NB4 (cell line): ENCODE measurements at regions not wholly inside any gene's neighbourhood (a gene's known extent, or its start where the extent isn't known, plus 50 kb on each side); places are given as distances from the start of the nearest gene placed in this dataset.

Experiments used
- DNase-seq: peaks from one replicate; pipeline ENCODE4 v3.0.0; 2010; ENCODE audit warnings: low read depth
- H3K4me3 ChIP-seq: one replicate; pipeline ENCODE4 v1.5.1; 2011; ENCODE audit warnings: mild to moderate bottlenecking, low read depth, low read length, moderate library complexity
- MAX ChIP-seq: IDR thresholded peaks from 2 replicates; pipeline ENCODE4 v1.6.1; 2011; ENCODE audit warnings: low read depth, low read length
- MYC ChIP-seq: IDR thresholded peaks from 2 replicates; pipeline ENCODE4 v1.6.1; 2011; ENCODE audit warnings: low read depth, low read length
- POLR2A ChIP-seq: IDR thresholded peaks from 2 replicates; pipeline ENCODE4 v1.6.1; 2011; ENCODE audit warnings: mild to moderate bottlenecking; ENCODE audit not compliant: insufficient read length; ENCODE audit errors: extremely low read depth
- TF ChIP-seq, protein P1 (sequence below): IDR thresholded peaks from one replicate; pipeline ENCODE4 v1.5.1; 2012; ENCODE audit warnings: low read depth, low read length

DNA sequence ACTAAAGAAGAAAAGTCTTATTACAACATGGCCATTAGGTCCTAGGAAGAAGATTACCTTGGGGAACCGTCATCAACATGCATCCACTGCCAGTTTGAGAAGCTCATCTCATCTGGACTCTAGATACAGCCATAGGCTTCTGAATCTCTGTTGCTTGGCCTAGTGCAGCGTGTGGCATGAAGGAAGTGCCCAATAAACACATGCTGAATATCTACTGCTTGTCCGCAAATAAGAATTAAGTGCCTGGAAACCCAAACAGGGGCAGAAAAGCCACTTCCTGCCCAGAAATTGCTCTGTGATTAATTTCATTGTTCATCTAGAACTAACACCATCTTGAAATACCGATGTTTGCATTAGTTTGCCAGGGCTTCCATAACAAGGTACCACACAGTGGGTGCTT lies 241.1 kb upstream of the KLF3 start:
- no peak for TF ChIP-seq MYC
- TF ChIP-seq, protein P1, sequence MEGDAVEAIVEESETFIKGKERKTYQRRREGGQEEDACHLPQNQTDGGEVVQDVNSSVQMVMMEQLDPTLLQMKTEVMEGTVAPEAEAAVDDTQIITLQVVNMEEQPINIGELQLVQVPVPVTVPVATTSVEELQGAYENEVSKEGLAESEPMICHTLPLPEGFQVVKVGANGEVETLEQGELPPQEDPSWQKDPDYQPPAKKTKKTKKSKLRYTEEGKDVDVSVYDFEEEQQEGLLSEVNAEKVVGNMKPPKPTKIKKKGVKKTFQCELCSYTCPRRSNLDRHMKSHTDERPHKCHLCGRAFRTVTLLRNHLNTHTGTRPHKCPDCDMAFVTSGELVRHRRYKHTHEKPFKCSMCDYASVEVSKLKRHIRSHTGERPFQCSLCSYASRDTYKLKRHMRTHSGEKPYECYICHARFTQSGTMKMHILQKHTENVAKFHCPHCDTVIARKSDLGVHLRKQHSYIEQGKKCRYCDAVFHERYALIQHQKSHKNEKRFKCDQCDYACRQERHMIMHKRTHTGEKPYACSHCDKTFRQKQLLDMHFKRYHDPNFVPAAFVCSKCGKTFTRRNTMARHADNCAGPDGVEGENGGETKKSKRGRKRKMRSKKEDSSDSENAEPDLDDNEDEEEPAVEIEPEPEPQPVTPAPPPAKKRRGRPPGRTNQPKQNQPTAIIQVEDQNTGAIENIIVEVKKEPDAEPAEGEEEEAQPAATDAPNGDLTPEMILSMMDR, result no peak
- no peak for TF ChIP-seq MAX
- no peak for TF ChIP-seq POLR2A
- H3K4me3 ChIP-seq, result no peak overlapping the region
- no peak for DNase-seq

DNA sequence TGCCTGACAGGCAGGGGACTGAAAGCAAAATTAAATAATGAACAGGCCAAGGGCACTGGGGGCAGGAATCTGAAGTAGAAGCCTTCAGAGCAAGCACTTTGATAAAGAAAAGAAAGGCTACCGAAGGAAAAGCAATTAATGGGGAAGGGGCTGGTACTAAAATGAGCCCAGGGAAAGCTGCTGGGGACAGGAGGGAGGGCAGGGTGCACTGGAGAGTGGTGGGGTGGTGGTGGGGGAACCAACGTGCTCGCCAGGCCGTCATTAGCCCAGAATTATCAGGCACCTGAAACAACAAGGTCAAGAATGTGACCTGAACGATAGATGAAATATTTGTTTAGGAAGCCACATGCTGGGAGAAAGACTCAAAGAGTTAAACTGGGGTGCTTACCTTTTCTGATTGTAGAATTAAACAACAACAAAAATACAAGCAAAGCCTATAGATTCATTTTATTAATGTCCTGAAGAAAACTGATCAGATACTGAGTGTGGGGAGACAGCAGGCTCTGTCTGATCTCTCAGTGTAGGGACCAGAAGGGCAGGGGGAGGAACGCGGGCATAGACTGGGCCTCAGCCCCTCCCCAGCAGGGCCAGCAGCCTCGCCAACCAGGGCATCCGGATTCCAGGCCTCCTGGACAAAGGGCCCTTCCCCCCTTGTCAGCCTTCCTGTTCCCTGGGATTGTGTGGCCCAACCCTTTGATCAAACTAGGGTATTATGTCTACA lies 239.7 kb upstream of the KLF3 start:
- TF ChIP-seq, protein P1, result no peak
- no peak for TF ChIP-seq MAX
- TF ChIP-seq POLR2A, result no peak
- no peak for TF ChIP-seq MYC
- DNase-seq, result no peak

DNA sequence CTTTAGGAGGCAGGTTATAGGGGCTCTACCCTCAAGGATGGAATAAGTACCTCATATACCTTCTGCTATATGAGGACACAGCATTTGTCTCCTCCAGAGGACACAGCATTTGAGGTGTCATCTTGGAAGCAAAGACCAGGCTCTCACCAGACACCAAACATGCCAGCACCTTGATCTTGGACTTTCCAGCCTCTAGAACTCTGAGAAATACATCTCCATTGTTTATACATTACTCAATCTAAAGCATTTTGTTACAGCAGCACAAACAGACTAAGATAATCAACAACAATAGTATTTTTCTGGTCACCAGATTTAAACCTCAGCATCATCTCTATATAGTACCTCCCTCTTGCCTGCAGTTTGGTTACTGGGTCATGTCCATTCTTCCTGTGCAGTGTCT lies 237.5 kb upstream of the KLF3 start:
- TF ChIP-seq MAX (no peak), MYC (no peak), POLR2A (no peak)
- TF ChIP-seq, protein P1, result no peak
- no peak for DNase-seq
- no peak overlapping the region for H3K4me3 ChIP-seq

More for the DNA sequence above, 239.7 kb upstream of the KLF3 start:
- no peak overlapping the region for H3K4me3 ChIP-seq

DNA sequence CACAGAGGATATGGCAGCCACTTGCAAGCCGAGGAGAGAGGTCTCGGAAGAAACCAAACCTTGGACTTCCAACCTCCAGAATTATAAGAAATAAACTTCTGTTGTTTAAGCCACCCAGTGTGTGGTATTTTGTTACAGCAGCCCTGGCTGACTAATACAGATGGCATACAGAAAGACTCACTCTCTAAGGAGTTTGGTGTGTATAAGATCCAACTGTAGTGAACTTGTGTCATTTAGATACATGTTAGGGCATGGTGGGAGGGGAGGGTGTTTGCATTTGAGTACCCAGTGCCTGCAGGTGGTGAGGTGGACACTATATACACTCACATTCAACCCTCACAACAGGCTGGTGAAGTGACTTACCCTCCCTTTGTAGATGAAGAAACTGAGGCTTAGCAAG lies 233.2 kb upstream of the KLF3 start:
- H3K4me3 ChIP-seq, result no peak overlapping the region
- DNase-seq, result no peak
- TF ChIP-seq MAX, result no peak
- TF ChIP-seq POLR2A, result no peak
- TF ChIP-seq MYC, result no peak
- TF ChIP-seq, protein P1, result no peak

DNA sequence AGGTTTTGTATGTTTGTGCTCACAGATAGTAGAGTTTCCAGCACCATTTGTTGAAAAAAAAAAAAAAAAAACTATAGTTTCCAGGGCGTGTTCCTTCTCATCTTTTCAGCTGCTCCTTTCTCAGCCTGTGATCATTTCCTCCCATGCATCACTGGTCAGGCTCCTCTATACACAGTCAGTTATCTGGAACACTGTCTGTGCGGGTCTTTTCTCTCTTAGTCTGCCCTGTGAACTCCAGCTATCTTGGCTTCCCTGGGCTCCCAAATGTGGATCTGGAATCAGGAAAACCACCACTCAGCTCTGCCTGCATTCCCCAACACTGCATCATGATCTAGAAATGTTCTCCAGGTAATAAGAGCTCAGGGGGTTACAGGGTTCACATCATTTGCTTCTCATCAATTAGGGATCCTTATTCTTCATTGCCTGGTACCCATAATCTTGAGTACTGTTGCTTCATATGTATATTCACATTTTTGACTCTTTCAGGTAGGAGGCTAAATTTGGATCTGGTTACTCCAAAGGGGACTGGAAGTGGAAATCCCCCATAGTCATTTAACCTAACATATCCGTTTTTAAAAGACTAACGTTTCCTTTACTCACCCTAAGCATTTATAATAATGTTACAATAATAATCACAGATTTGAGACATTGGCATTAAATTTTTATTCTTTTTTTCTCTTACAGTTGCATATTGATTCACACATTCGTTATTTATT lies 221.8 kb upstream of the KLF3 start:
- no peak for DNase-seq
- TF ChIP-seq MYC (no peak), MAX (no peak), POLR2A (no peak)
- TF ChIP-seq, protein P1, result no peak
- H3K4me3 ChIP-seq, result no peak overlapping the region
